ENCODE measurements at regions not wholly inside any gene's neighbourhood (a gene's known extent, or its start where the extent isn't known, plus 50 kb on each side); places are given as distances from the start of the nearest gene placed in this dataset.

DNA sequence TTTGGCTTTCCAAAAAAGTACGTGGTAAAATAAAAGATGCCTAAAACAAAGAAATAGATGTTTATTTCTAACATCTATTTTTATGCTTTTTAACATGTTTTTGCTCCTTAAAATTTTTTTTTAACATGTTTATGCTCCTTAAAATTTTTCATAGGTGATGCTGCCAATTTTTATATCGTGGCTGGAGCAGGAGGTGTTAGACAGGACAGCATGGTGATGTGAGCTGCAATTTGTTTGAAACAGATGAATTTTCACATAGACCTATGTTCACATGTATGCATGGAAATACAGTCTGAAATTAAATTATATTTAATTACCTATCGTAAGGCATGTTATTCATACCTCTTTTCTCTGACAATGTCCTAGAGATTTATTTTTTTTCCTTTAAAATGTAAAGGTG is 784.8 kb downstream of the EPHA7 start:
- TF ChIP-seq, protein P1, sequence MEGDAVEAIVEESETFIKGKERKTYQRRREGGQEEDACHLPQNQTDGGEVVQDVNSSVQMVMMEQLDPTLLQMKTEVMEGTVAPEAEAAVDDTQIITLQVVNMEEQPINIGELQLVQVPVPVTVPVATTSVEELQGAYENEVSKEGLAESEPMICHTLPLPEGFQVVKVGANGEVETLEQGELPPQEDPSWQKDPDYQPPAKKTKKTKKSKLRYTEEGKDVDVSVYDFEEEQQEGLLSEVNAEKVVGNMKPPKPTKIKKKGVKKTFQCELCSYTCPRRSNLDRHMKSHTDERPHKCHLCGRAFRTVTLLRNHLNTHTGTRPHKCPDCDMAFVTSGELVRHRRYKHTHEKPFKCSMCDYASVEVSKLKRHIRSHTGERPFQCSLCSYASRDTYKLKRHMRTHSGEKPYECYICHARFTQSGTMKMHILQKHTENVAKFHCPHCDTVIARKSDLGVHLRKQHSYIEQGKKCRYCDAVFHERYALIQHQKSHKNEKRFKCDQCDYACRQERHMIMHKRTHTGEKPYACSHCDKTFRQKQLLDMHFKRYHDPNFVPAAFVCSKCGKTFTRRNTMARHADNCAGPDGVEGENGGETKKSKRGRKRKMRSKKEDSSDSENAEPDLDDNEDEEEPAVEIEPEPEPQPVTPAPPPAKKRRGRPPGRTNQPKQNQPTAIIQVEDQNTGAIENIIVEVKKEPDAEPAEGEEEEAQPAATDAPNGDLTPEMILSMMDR (conservative IDR thresholded peaks at IDR 0.05; ENCODE audit: low read depth, low read length) = no peak
- TF ChIP-seq EZH2 (IDR thresholded peaks at IDR 0.05; ENCODE audit: low read length, unreplicated experiment) = no peak

Data from PC-3 (cell line).